ENCODE measurements at regions not wholly inside any gene's neighbourhood (a gene's known extent, or its start where the extent isn't known, plus 50 kb on each side); places are given as distances from the start of the nearest gene placed in this dataset.
"Not testable (repeated sequence)": the region's sequence is repeated elsewhere in the genome, so short reads cannot be mapped to it uniquely, and the experiment has no call there.

- not testable (repeated sequence) for DNase-seq (ENCODE audit: low read depth)
These were observed 78.9 kb upstream of the VEPH1 start for GRCh38 chr3:157581956-157582636.

GRCh38 chr3:157581371-157581770, 78.2 kb upstream of the VEPH1 start:
- no peak for DNase-seq (ENCODE audit: low read depth)

DNA sequence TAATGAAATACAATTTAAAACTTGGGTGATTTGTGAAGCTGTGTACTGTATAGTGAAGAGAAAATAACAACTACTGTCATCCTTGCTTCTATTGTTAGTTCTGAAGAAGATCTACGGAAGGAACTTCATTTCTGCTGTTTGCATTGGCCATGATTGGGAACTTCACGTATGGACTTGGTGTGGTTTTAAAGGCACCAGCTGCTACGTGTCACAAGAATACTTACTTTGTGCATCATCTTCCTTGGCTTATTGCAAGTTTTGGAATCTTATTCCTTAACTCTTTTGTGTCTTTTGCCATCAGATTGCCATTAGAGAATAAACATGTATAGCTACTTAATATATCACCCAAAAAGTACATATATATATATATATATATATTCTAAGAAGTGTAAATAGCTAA, 75.0 kb upstream of the VEPH1 start:
- DNase-seq (ENCODE audit: low read depth): no peak

DNA sequence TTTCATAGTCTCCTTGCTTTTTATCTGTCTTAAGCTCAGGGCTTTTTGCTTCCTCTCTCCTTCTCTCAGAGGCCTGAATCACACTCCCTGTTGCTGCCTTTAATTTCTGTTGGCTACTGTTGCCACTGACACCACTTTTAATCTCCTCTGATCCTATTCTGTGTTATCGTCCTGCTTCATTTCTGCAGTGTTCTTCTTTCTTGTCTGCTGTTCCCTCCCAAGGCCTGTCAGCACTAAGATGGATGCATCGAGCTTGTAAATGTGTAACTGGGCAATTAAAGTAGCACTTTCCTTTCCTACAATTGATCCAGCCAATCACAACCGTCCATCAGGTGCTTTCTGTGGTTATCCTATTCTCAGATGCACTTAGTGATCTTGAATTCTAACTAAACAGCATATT, 71.3 kb upstream of the VEPH1 start:
- DNase-seq (ENCODE audit: low read depth): no peak

- no peak for DNase-seq (ENCODE audit: low read depth)
These were observed 70.7 kb upstream of the VEPH1 start for GRCh38 chr3:157573780-157574378.

DNA sequence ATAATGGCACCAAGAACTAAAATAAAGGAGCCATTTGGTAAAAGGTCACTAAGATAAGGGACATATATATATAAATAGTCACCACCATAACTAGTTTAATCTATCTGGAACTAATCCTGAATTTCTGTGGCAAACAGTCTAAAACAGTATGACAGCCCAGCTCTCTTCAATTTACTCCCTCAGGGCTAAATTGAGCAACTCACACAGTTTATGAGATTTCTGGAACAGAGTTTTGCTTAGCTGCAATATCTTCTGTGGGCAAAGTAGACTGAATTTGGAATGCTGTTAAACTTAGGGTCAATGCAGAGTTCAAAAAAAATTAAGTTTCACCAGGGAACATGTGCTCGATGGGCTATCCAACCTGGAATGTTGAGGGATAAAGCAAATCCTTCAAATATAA, 70.1 kb upstream of the VEPH1 start:
- peak; percentile 81 for DNase-seq (ENCODE audit: low read depth)

- DNase-seq (ENCODE audit: low read depth): no peak
These were observed 69.5 kb upstream of the VEPH1 start for GRCh38 chr3:157572559-157573270.

DNA sequence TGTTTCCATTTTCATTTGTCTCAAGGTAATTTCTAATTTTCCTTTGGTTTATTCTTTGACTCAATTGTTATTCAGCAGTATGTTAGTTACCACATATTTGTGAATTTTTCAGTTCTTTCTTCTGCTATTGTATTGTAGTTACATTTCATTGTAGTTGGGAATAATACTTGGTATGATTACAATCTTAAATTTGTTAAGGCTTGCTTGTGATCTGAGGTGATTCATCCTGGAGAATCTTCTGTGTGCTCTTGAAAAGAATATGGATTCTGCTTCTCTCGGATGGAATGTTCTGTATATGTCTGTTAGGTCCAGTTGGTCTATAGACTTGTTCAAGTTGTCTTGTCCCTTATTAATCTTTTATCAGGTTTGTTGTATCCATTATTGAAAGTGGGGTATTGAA, 63.4 kb upstream of the VEPH1 start:
- no peak for DNase-seq (ENCODE audit: low read depth)

DNA sequence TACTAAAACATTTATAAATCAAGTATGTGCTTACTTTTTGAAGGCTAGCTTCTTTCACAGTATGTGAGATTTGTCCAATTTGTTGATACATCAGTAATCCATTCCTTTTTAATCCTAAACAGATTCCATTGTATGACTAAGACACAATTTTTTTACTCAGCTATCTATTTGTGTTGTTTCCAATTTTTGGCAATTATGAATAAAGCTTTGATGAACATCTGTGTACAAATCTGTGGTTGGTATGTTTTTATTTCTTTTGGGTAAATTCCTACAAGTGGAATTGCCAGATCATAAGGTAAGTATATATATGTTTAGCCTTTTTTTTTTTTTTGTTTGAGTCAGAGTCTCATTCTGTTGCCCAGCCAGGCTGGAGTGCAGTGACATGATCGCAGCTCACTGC, 56.2 kb upstream of the VEPH1 start:
- no peak for DNase-seq (ENCODE audit: low read depth)

All from GM04504 (cell line).